ENCODE measurements at regions not wholly inside any gene's neighbourhood (a gene's known extent, or its start where the extent isn't known, plus 50 kb on each side); places are given as distances from the start of the nearest gene placed in this dataset.

GRCh38 chr12:114735680-114736374 is 51.9 kb upstream of the TBX3 start:
- no peaks in the 10 kb centered on the region for H3K36me3 Mint-ChIP-seq
- H3K9me3 Mint-ChIP-seq, result no peaks in the 10 kb centered on the region
- H3K4me3 Mint-ChIP-seq, result no peak overlapping the region
- H3K27me3 Mint-ChIP-seq, result peaks cover 42% of the 10 kb centered on the region
- peaks cover 1% of the 10 kb centered on the region for H3K4me1 Mint-ChIP-seq
- no peak for DNase-seq
- H3K27ac Mint-ChIP-seq, result no peak overlapping the region

- H3K9me3 Mint-ChIP-seq, result no peaks in the 10 kb centered on the region
- H3K36me3 Mint-ChIP-seq, result no peaks in the 10 kb centered on the region
- peaks cover 1% of the 10 kb centered on the region for H3K4me1 Mint-ChIP-seq
- peaks cover 42% of the 10 kb centered on the region for H3K27me3 Mint-ChIP-seq
- DNase-seq, result no peak
- H3K27ac Mint-ChIP-seq, result no peak overlapping the region
- H3K4me3 Mint-ChIP-seq, result no peak overlapping the region
Measured at GRCh38 chr12:114735011-114735410, 51.0 kb upstream of the TBX3 start.

- Mint-ChIP-seq H3K27ac (no peak overlapping the region), H3K9me3 (no peaks in the 10 kb centered on the region), H3K27me3 (peaks cover 42% of the 10 kb centered on the region), H3K4me1 (peaks cover 1% of the 10 kb centered on the region), H3K4me3 (no peak overlapping the region), H3K36me3 (no peaks in the 10 kb centered on the region)
- DNase-seq, result no peak
Measured at GRCh38 chr12:114733919-114734318, 49.9 kb upstream of the TBX3 start.
